ENCODE measurements at regions not wholly inside any gene's neighbourhood (a gene's known extent, or its start where the extent isn't known, plus 50 kb on each side); places are given as distances from the start of the nearest gene placed in this dataset.

DNA sequence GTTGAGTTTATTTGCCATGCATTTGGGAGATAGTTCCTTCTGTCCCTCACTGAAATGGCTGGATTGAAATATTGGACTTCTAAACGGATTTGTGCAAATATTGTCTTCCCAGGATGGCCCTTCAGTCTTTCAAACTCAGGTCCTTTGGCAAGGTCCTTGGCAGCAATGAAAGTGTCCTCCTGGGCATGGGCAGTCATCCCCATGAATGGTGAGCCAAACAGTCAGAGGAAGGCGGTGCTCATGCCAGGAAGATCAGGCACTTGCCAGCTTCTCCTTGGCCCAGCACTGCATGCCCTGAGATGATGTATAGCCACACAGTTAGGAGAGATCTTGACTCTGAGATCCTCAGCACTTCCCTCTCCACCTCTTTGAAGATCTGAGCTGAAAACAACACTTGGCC is 221.4 kb upstream of the KLF4 start:
- H3K4me1 Mint-ChIP-seq, result no peaks in the 10 kb centered on the region
- TF ChIP-seq EZH2 (IDR thresholded peaks at IDR 0.05; ENCODE audit: borderline replicate concordance, insufficient read depth, low read depth, low read length, poor library complexity, severe bottlenecking) (no peak), CTCF (IDR thresholded peaks at IDR 0.05) (no peak)

DNA sequence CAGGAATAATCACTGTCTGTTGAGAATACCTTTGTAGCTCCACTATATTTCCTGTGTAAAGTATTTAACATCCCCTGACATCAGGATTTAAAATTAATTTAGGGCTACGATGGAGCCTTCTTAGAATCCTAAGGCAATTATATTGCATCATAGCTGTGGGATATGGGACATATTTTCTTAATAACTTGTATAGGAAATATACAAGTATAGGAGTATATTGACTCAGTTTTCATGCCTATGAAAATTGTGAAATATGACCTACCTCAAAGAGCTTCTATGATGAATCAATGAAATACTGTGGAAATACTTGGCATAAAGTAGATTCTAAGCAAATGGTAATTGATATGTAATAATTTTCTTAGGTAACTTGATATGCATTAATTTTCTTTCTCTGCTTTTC is 221.0 kb upstream of the KLF4 start:
- ChIA-PET POLR2A (no interaction called here), CTCF (no interaction called here)
- DNase-seq (no peak), ATAC-seq (ENCODE audit: low read depth) (no peak)
- H3K27me3 Mint-ChIP-seq, result peaks cover 17% of the 10 kb centered on the region
- Histone ChIP-seq H3K36me3 (replicated peaks in 1 of 2; ENCODE audit: control extremely low read depth in 1 of 2, control insufficient read depth in 1 of 2, extremely low read depth in 1 of 2, insufficient read depth in 2 of 2, low read length in 1 of 2) (no peaks in the 10 kb centered on the region), H2AFZ (ENCODE audit: insufficient read depth, low read depth, low read length, poor library complexity, severe bottlenecking) (no peak overlapping the region), H3K4me3 (ENCODE audit: control extremely low read depth in 1 of 5, extremely low read depth in 1 of 5, insufficient read depth in 1 of 5, low read depth in 2 of 5, low read length in 4 of 5) (no peak overlapping the region), H3K4me1 (ENCODE audit: control insufficient read depth in 2 of 2, insufficient read depth in 2 of 2, low read length in 2 of 2) (no peaks in the 10 kb centered on the region), H3K4me2 (replicated peaks; ENCODE audit: low read depth, low read length, poor library complexity, severe bottlenecking) (no peak overlapping the region), H3K9me3 (ENCODE audit: control extremely low read depth in 1 of 3, control insufficient read depth in 2 of 3, insufficient read depth in 1 of 3, low read length in 2 of 3) (no peaks in the 10 kb centered on the region), H3K27me3 (replicated peaks in 1 of 4; ENCODE audit: control extremely low read depth in 1 of 4, control insufficient read depth in 3 of 4, insufficient read depth in 4 of 4, low read length in 3 of 4) (peaks cover 0 to 4% (median 0%) of the 10 kb centered on the region in 4 experiments), H4K20me1 (ENCODE audit: control insufficient read depth, insufficient read depth, low read length, poor library complexity, severe bottlenecking) (no peaks in the 10 kb centered on the region), H3K9ac (ENCODE audit: low read length) (no peak overlapping the region), H3K79me2 (ENCODE audit: control insufficient read depth, insufficient read depth, low read length) (no peaks in the 10 kb centered on the region), H3K27ac (ENCODE audit: low read length in 2 of 2) (no peak overlapping the region)
- no peak for TF ChIP-seq CTCF (IDR thresholded peaks at IDR 0.05)
- TF ChIP-seq EZH2 (IDR thresholded peaks at IDR 0.05; ENCODE audit: borderline replicate concordance, insufficient read depth, low read depth, low read length, poor library complexity, severe bottlenecking), result no peak
- H3K4me1 Mint-ChIP-seq, result no peaks in the 10 kb centered on the region
- no peak overlapping the region for H3K4me3 Mint-ChIP-seq
- H3K27ac Mint-ChIP-seq, result no peak overlapping the region
- no peaks in the 10 kb centered on the region for H3K9me3 Mint-ChIP-seq (ENCODE audit: insufficient read depth)
- intact Hi-C loops (cut with micrococcal nuclease), result no loop called here
- whole genome bisulfite sequencing (ENCODE audit: insufficient coverage), result no CpG with 5 or more reads among the region's 1 CpG

More for the DNA sequence above, 221.4 kb upstream of the KLF4 start:
- no peaks in the 10 kb centered on the region for H3K9me3 Mint-ChIP-seq (ENCODE audit: insufficient read depth)
- H3K27ac ChIP-seq (ENCODE audit: low read length in 2 of 2), result no peak overlapping the region
- no peaks in the 10 kb centered on the region for H4K20me1 ChIP-seq (ENCODE audit: control insufficient read depth, insufficient read depth, low read length, poor library complexity, severe bottlenecking)
- CTCF ChIA-PET, result no interaction called here
- 56% methylated on average over 2 of the region's 2 CpGs for WGBS (ENCODE audit: insufficient coverage)
- POLR2A ChIA-PET, result no interaction called here
- no peaks in the 10 kb centered on the region for H3K9me3 ChIP-seq (ENCODE audit: control extremely low read depth in 1 of 3, control insufficient read depth in 2 of 3, insufficient read depth in 1 of 3, low read length in 2 of 3)
- peaks cover 17% of the 10 kb centered on the region for H3K27me3 Mint-ChIP-seq
- H3K4me1 ChIP-seq (ENCODE audit: control insufficient read depth in 2 of 2, insufficient read depth in 2 of 2, low read length in 2 of 2), result no peaks in the 10 kb centered on the region
- no peak overlapping the region for H3K9ac ChIP-seq (ENCODE audit: low read length)
- H3K27me3 ChIP-seq (replicated peaks in 1 of 4; ENCODE audit: control extremely low read depth in 1 of 4, control insufficient read depth in 3 of 4, insufficient read depth in 4 of 4, low read length in 3 of 4), result peaks cover 0 to 4% (median 0%) of the 10 kb centered on the region in 4 experiments
- H3K36me3 ChIP-seq (replicated peaks in 1 of 2; ENCODE audit: control extremely low read depth in 1 of 2, control insufficient read depth in 1 of 2, extremely low read depth in 1 of 2, insufficient read depth in 2 of 2, low read length in 1 of 2), result no peaks in the 10 kb centered on the region
- no peak overlapping the region for H3K4me3 Mint-ChIP-seq
- intact Hi-C loops (cut with micrococcal nuclease), result no loop called here
- H3K27ac Mint-ChIP-seq, result no peak overlapping the region
- no peak for DNase-seq
- no peak for ATAC-seq (ENCODE audit: low read depth)
- H3K79me2 ChIP-seq (ENCODE audit: control insufficient read depth, insufficient read depth, low read length), result no peaks in the 10 kb centered on the region
- H3K4me2 ChIP-seq (replicated peaks; ENCODE audit: low read depth, low read length, poor library complexity, severe bottlenecking), result no peak overlapping the region
- H3K4me3 ChIP-seq (ENCODE audit: control extremely low read depth in 1 of 5, extremely low read depth in 1 of 5, insufficient read depth in 1 of 5, low read depth in 2 of 5, low read length in 4 of 5), result no peak overlapping the region
- no peak overlapping the region for H2AFZ ChIP-seq (ENCODE audit: insufficient read depth, low read depth, low read length, poor library complexity, severe bottlenecking)

All from B cell (primary cell).